Left colon (tissue), 2 donors: ENCODE measurements at regions not wholly inside any gene's neighbourhood (a gene's known extent, or its start where the extent isn't known, plus 50 kb on each side); places are given as distances from the start of the nearest gene placed in this dataset.

ENCODE experiments used
- ATAC-seq: fragments of 200-7000 bp; cut with Tn5 transposase; one replicate; pipeline ENCODE4 v1.9.1; 2020; ENCODE audit warnings: mild to moderate bottlenecking, moderate library complexity
- DNase-seq, 2 donors: peaks; one replicate each; pipeline ENCODE4 v3.0.0-alpha.2; 2020
- intact Hi-C, 2 donors: fragments of 100-400 bp; cut with DNase I in 1 of 2; cut with micrococcal nuclease in 1 of 2; formaldehyde crosslinking; loops; one replicate each; pipeline versions ENCODE4 v1.11.2 to v1.14.0; 2022; cut with DNase I, micrococcal nuclease
- donor health status: DM: no; HTN: no; CAD: no.
- donor health status: DM: yes; HTN: yes; CAD: no.

- DNase-seq (no peak), ATAC-seq (no peak)
- intact Hi-C loops, result no loop called here
Observed at GRCh38 chr11:88406876-88407275, 69.3 kb upstream of the CTSC start.

DNA sequence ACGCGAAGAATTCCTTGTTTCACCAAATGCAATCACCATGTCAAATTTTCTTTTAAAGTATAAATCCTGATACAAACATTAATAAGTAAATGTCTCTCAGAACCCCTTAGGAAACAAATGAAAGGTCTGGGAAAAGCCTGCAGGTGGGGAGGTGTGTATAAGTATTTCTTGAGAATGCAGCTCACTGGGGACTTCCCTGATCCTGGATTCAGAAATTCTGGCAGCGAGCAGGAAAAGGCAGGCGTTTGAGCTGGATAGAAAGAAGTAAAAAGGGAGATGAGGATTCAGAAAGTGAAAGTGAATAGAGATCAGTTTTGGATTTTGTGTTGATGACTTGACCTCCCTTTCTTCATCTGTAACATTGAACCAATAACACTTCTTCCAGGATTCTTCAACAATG lies 68.3 kb upstream of the CTSC start:
- intact Hi-C loops, result no loop called here
- ATAC-seq, result no peak
- no peak for DNase-seq

DNA sequence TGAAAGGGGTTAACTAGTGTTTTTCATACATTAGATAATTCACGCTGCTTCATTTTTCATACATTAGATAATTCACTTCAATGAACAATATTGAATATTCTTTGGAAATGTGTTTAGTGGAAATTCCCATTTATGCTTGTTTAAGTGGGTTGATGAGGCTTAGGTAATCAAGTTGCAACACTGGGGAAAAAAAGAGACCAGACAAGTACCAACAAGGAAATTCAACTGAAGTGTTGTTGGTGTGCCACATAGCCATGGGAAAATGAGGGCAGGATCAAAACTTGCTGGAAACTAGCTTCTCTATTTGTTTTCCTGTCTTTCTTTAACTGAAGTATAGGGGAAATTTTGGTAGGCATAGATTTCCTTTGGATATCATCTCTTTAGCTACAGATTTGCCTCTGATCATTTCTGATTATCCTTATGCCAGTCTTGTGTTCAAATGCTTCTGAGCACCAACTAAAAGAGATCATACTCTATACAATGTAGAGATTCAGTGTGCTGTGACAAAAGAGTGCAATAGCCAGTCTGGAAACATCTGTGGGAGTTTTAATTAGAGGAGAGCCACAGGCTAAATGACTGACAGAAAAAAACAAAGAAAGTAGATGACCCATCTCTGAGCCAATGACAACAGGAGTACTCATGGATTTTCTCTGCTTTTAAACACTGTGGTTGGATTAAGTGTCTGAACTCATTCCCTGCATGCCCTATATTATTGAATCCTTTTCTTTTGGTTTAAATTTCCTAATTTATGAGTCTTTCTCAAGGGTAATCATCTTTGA lies 67.6 kb upstream of the CTSC start:
- intact Hi-C loops, result no loop called here
- ATAC-seq, result no peak
- DNase-seq, result no peak

DNA sequence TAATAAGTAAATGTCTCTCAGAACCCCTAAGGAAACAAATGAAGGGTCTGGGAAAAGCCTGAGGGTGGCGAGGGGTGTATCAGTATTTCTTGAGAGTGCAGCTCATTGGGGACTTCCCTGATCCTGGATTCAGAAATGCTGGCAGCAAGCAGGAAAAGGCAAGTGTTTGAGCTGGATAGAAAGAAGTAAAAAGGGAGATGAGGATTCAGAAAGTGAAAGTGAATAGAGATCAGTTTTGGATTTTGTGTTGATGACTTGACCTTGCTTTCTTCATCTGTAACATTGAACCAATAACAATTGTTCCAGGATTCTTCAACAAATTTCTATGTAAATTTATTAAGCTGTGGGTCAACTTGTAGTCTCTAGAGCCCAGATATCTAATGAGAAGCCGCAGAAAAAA lies 66.9 kb upstream of the CTSC start:
- intact Hi-C loops, result no loop called here
- no peak for DNase-seq
- no peak for ATAC-seq

DNA sequence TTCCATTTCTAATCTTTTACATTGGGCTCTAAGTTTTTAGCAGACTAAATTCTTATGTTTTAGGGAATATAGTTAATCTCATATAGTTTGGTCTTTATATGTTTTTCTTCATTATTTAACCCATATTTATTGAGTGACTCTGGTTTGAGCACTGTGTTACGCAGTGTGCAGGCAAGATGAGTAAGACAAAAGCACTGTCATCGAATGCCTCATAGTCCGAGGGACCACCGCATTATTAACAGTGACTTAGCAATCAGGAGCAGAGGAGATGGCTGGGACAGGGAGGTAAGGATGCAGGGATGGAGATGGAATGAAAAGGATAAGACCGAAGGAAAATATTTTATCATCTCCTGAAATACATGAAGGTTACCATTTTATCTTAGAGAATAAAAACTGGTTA lies 65.2 kb upstream of the CTSC start:
- no peak for DNase-seq
- no peak for ATAC-seq
- intact Hi-C loops, result no loop called here

GRCh38 chr11:88402192-88402715 lies 64.7 kb upstream of the CTSC start:
- intact Hi-C loops, result no loop called here
- DNase-seq, result no peak
- ATAC-seq, result no peak

DNA sequence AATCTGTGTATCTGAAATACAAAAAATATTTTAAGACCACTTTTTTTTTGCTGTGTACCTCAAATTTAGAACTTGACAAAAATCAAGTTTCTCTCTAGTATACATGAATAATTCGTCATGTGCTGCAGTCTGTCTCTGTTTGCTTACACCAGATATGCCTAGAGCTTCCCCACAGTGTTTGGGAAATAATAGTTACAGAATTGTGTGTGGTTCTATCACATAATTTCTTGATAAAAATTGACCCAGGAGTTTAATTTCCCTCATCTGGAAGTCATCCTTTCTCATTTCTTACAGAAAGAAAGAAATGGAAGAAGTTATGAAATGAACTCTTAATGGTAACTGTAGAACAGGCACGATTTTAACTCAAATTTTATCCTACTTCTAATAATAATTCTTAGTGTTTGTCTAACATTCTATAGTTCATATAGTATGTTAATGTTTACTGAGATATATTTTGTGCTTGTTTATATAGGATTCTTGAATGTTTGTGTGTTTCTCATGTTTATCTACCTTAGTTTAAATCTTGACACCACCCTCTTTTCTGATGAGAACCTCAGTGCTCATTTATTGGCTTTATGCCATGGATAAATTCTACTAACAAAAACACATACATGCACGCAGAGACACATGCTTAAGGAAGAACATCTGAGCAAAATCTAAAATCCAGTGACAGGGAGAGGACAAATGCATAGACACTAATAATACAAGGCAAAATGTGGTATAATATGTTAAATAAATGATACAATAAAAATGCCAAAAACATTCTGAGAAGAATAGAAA lies 61.4 kb upstream of the CTSC start:
- ATAC-seq (no peak), DNase-seq (no peak)
- intact Hi-C loops, result no loop called here

DNA sequence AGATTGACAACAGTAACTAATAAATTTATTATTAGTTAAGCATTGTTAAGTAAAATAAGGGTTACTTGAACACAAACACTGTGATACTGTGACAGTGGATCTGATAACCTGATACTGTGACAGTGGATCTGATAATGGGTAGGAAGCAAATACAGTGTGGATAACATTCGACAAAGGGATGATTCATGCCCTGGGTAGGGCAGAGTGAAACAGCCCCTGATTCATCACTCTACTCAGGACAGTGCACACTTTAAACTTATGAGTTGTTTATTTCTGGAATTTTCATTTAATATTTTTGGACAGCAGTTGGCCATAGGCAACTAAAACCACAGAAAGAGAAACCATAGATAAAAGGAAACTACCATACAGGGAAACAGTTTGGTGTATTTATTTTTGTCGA lies 60.8 kb upstream of the CTSC start:
- no peak for ATAC-seq
- intact Hi-C loops, result no loop called here
- DNase-seq, result no peak

DNA sequence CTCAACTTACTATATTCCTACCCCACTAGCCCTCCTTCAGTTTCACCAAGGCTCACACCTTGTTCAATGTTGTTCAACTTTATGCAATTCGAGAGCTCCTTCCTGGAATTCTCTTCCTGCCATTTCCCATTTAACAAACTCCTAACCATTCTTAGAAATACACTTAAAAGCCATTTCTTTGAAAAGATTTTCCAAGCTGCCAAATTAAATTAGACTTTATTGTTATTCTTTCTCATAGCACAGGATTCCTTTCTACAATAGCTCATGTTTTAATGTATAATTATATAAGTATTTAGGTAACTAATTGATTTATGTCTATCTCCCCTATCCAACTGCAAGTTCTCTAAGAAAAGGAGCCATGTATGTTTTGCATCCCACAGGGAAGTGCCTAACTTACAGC lies 52.7 kb upstream of the CTSC start:
- intact Hi-C loops, result no loop called here
- no peak for DNase-seq
- ATAC-seq, result no peak

- intact Hi-C loops, result no loop called here
- DNase-seq, result no peak
- ATAC-seq, result no peak
Observed at GRCh38 chr11:88387957-88388356, 50.4 kb upstream of the CTSC start.
